SK-N-MC (cell line): ENCODE measurements at regions not wholly inside any gene's neighbourhood (a gene's known extent, or its start where the extent isn't known, plus 50 kb on each side); places are given as distances from the start of the nearest gene placed in this dataset.

Experiments used
- EZH2 ChIP-seq: fragments of 200-600 bp; sonication (generic); IDR thresholded peaks from one replicate; pipeline ENCODE4 v1.6.1; 2017; ENCODE audit warnings: antibody characterized with exemption
- FOXP2 ChIP-seq: optimal IDR thresholded peaks from 2 replicates; pipeline ENCODE3; 2011; ENCODE audit warnings: mild to moderate bottlenecking, moderate library complexity; ENCODE audit not compliant: insufficient read depth; ENCODE audit errors: extremely low read length, control extremely low read depth
- POLR2AphosphoS5 ChIP-seq: IDR thresholded peaks from 2 replicates; pipeline ENCODE4 v1.6.1; 2012; ENCODE audit warnings: mild to moderate bottlenecking, low read depth, low read length, borderline replicate concordance

DNA sequence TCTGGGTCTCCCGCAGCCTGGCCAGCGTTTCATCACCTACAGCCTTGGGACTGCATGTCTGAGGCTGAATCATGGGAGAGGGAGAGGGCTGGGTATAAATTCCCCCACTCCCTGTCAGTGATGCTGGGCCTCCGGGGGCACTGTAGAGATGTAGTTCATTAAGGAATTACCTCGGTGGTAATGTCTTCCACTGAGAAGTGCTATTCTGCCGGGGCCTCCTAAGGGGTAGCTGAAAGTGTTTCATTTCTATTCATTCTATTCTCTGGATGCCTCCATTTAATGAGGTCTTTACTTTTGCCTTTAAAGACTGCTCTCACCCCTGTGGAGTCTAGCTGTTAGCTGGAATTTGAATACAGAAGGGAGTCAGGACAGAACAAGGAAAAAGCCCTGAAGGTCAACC is 116.4 kb upstream of the HS3ST4 start:
- TF ChIP-seq EZH2 (no peak), POLR2AphosphoS5 (no peak), FOXP2 (no peak)
